GM13976 (cell line): ENCODE measurements at regions not wholly inside any gene's neighbourhood (a gene's known extent, or its start where the extent isn't known, plus 50 kb on each side); places are given as distances from the start of the nearest gene placed in this dataset.

ENCODE experiments used
- DNase-seq: peaks from one replicate; pipeline ENCODE4 v3.0.0; 2012; ENCODE audit warnings: low spot score
- in situ Hi-C: fragments of 300-500 bp; cut with MboI; formaldehyde crosslinking; loops from one replicate; pipeline ENCODE4 v1.12.0; 2022; ENCODE audit warnings: low sequenced_read_pairs, mixed read lengths, inconsistent platforms; ENCODE audit not compliant: unreplicated experiment
- TF ChIP-seq, protein P1 (sequence below): IDR thresholded peaks from 2 replicates; pipeline ENCODE4 v1.5.1; 2012; ENCODE audit warnings: borderline replicate concordance, mild to moderate bottlenecking; ENCODE audit not compliant: insufficient read depth; ENCODE audit errors: extremely low read depth, missing control alignments, control extremely low read depth

DNA sequence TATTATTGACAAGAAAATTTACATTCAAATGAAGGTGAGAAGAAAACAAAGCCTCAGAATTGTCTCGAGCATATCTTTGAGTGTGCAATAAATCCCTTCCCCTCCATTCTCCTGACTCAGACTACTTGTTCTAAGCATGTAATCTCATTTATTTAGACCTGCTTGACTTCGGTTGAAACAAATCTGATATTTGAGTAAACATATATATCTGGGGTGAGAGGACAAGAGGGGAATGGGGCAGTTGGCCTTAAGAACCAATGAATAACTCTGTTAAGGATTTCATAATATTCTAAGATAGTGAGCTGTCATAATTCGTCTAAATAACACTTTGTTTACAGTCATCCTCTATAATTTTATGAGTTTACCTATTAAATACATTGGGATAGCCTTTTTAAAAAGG is 142.7 kb downstream of the SIPA1L2 start:
- TF ChIP-seq, protein P1, sequence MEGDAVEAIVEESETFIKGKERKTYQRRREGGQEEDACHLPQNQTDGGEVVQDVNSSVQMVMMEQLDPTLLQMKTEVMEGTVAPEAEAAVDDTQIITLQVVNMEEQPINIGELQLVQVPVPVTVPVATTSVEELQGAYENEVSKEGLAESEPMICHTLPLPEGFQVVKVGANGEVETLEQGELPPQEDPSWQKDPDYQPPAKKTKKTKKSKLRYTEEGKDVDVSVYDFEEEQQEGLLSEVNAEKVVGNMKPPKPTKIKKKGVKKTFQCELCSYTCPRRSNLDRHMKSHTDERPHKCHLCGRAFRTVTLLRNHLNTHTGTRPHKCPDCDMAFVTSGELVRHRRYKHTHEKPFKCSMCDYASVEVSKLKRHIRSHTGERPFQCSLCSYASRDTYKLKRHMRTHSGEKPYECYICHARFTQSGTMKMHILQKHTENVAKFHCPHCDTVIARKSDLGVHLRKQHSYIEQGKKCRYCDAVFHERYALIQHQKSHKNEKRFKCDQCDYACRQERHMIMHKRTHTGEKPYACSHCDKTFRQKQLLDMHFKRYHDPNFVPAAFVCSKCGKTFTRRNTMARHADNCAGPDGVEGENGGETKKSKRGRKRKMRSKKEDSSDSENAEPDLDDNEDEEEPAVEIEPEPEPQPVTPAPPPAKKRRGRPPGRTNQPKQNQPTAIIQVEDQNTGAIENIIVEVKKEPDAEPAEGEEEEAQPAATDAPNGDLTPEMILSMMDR = no peak
- no peak for DNase-seq
- in situ Hi-C loops = no loop called here

DNA sequence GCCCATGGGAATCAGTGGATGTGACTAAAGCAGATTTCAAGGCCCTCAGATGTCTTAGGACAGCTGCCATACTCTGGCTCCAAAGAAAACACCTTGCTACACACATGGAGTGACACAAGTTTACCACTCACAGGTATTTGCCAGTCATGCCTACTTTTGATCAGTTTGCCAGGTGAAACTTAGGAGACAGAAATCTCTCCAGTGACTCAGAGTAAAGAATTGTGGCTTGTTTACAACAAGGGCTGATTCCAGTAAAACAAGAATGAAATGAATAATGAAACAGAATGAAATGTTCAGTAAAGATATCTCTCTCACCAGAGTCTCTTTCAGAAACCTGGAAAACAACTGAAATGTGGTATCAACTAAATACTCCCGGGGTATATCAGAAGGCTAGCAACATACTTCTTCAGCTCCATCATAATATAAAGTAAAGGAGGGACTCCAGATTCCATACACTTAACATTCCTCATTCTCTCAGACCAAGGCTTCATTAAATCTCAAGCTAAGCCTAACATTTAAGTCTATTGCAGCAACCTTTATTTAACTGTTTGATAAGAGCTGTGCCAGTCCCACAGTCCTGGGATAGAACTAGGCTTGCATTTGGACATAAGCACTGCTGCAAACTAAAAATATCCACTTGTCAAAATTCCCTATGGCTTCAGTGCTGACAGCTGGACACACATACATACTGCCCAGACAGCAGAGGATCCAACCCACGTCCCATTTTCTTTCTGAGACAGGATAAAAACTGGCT is 143.3 kb downstream of the SIPA1L2 start:
- TF ChIP-seq, protein P1 = no peak
- in situ Hi-C loops = no loop called here
- DNase-seq = no peak

DNA sequence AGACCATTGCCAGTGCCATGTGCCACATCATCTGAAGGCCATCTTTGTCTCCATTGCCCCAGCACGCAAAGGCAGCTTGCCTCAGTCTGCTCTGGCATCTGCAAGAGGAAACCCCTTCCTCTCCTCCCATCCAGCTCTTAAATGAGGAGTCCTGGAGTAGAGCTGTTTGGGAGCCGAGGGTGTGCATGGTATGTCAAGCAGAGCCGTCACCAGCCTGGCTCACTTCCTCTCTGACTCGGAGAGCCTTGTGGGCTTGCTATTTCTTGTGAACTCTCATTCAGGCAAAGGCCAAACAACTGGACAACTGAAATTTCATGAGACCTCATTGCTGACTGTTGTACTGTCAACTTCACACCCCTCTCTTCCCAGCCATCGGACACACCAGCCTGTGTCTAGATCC is 143.9 kb downstream of the SIPA1L2 start:
- DNase-seq = no peak
- in situ Hi-C loops = no loop called here
- TF ChIP-seq, protein P1 = no peak

DNA sequence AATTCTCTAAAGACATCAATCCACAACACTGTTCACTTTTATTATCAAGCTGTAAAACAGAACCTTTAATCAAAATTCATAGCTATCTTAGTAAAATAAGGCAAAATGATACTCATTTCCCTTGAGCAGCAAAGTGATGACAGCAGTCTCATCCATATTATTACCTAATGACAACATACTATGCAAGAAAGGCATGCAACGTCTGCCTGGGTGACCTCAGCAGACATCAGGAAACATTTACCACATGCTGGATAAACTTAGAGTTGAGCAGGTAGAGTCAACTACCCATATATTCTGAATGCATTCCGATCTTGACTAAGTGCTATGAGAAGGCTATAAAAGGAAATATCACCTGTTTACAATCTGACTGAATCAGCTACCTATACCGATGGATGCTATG is 145.1 kb downstream of the SIPA1L2 start:
- no peak for DNase-seq
- in situ Hi-C loops = no loop called here
- TF ChIP-seq, protein P1 = no peak

DNA sequence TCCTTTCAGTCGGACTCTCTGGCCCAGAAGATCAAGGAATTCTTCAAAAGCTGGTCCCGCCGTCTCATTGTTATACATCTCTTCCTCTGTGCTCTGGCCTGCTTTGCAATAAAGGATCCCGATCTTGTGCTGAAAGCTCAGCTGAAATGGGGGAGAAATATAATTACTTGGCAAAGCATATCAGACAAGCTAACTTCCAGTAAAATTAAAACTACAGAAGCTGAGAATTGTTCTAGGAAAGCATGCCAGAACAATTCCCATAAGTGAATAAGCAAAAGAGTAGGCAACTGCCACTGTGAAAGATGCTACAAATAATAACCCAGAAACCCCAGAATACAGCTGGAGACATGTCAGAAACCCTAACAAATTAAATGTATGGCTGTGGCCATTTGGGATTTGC is 146.1 kb downstream of the SIPA1L2 start:
- TF ChIP-seq, protein P1 = no peak
- no peak for DNase-seq
- in situ Hi-C loops = no loop called here

DNA sequence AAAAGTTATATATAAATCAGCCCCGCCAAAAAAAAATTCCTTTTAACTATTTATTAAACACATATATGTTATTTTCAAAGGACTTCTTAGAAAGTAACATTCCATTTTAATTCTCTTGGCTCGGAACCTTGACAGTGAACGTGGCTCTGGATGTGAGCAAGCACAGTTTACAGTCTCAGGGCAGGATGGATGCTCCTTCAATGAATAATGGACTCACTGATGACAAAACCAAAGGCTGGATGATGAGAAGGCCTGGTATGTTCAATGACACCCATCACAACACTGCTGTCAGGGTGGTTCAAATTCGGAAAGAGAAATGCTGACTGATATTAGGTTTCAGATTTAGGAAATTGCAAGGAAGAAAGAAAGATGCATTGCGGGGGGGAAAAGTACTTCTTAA is 148.8 kb downstream of the SIPA1L2 start:
- no peak for DNase-seq
- in situ Hi-C loops = no loop called here
- TF ChIP-seq, protein P1 = no peak

DNA sequence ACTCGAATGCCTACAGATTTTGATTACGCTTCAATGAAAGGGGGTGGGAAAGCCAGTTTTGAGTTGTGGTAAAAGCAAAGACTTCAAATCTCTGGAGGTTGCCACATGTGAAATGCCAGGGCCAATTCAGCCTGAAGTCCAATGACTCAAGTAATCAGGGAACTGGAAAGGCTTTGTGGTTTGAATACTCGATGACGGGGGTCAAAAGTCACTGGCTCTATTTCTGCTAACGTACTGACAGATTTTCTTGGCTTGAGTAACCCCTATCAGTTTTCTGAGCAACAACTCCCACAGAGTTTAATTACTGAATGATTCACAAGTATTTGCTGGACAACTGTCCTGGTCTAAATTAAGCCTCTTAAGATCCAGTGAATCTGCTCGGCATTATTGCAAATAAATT is 152.2 kb downstream of the SIPA1L2 start:
- in situ Hi-C loops = no loop called here
- TF ChIP-seq, protein P1 = no peak
- no peak for DNase-seq
